Natural killer cell (primary cell): ENCODE measurements at regions not wholly inside any gene's neighbourhood (a gene's known extent, or its start where the extent isn't known, plus 50 kb on each side); places are given as distances from the start of the nearest gene placed in this dataset.

ENCODE experiments used
- ATAC-seq, 3 donors: fragments of 150-1000 bp in 2 of 3; fragments of 200-7000 bp in 1 of 3; cut with Tn5 transposase; 1 replicate in 1 of 3; 2 replicates in 2 of 3; pipeline ENCODE4 v1.10.0; 2021; ENCODE audit warnings: mild to moderate bottlenecking in 2 of 3, moderate library complexity in 2 of 3
- DNase-seq, 2 donors: peaks; one replicate each; pipeline versions ENCODE4 v3.0.0 to v3.0.0-alpha.2; 2013 to 2021; ENCODE audit warnings: mixed read lengths in 1 of 2
- H3K27ac ChIP-seq: one replicate; pipeline ENCODE4 v1.5.1; 2013; ENCODE audit warnings: mild to moderate bottlenecking, low read length
- H3K27me3 ChIP-seq: one replicate; pipeline ENCODE4 v1.6.1; 2013; ENCODE audit warnings: low read length; ENCODE audit not compliant: control insufficient read depth, insufficient read depth
- H3K36me3 ChIP-seq: one replicate; pipeline ENCODE4 v1.6.1; 2013; ENCODE audit warnings: low read length; ENCODE audit not compliant: control insufficient read depth, insufficient read depth
- H3K4me1 ChIP-seq: one replicate; pipeline ENCODE4 v1.6.1; 2013; ENCODE audit warnings: low read length; ENCODE audit not compliant: control insufficient read depth, insufficient read depth
- H3K4me3 ChIP-seq: one replicate; pipeline ENCODE4 v1.5.1; 2013; ENCODE audit warnings: low read length
- H3K9me3 ChIP-seq: one replicate; pipeline ENCODE4 v1.6.1; 2013; ENCODE audit warnings: low read length; ENCODE audit not compliant: control insufficient read depth, insufficient read depth
- H3K27ac Mint-ChIP-seq, 2 donors: one replicate each; pipeline ENCODE4 v1.8.0; 2022; ENCODE audit warnings: mild to moderate bottlenecking in 2 of 2, mixed read lengths in 2 of 2, moderate library complexity in 1 of 2
- H3K27me3 Mint-ChIP-seq, 2 donors: one replicate each; pipeline ENCODE4 v1.8.0; 2022; ENCODE audit warnings: low read depth in 2 of 2, mixed read lengths in 2 of 2
- H3K36me3 Mint-ChIP-seq: one replicate; pipeline ENCODE4 v1.8.0; 2022; ENCODE audit warnings: mixed read lengths
- H3K4me1 Mint-ChIP-seq, 2 donors: one replicate each; pipeline ENCODE4 v1.8.0; 2022; ENCODE audit warnings: mixed read lengths in 2 of 2
- H3K4me3 Mint-ChIP-seq: one replicate; pipeline ENCODE4 v1.8.0; 2022; ENCODE audit warnings: mild to moderate bottlenecking, moderate library complexity, mixed read lengths
- H3K9me3 Mint-ChIP-seq, 2 donors: one replicate each; pipeline ENCODE4 v1.8.0; 2022; ENCODE audit warnings: mixed read lengths in 2 of 2
- WGBS: methylation state at CpG from one replicate; pipeline ENCODE4 v1.1.7; 2013; ENCODE audit warnings: missing lambda C conversion rate; ENCODE audit not compliant: insufficient coverage; 5-methylcytosine and 5-hydroxymethylcytosine counted together
- intact Hi-C: fragments of 100-400 bp; cut with micrococcal nuclease; formaldehyde crosslinking; loops from one replicate; pipeline ENCODE4 v1.14.2; 2022
- TF ChIP-seq, protein P1 (sequence below): fragments of 200-600 bp; IDR thresholded peaks from one replicate; pipeline ENCODE4 v1.8.0; 2022; ENCODE audit warnings: antibody characterized with exemption

DNA sequence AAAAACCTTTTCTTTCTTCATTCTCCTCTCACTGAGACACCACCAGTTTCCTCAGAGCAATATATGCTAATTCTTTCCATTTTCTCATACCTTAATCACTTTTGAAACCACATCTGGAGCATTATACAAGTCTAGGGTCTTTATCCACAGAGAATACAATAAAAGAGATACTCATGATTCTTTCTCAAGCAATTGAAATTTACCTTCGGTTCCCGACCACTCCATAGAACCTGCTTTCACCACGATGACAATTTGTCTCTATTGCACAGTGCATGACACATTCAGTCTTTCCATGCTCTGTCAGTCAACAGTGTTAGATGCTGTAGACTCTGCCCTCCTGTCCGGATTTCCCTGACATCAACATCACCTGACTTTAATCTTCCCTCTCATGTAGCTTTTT, 409.3 kb upstream of the NWD2 start:
- WGBS = 63% methylated on average over 4 of the region's 4 CpGs
- DNase-seq (no peak), ATAC-seq (no peak)
- intact Hi-C loops = no loop called here
- Histone ChIP-seq H3K27ac (no peak overlapping the region), H3K27me3 (no peaks in the 10 kb centered on the region), H3K4me3 (no peak overlapping the region), H3K36me3 (no peaks in the 10 kb centered on the region), H3K9me3 (no peaks in the 10 kb centered on the region), H3K4me1 (no peaks in the 10 kb centered on the region)
- H3K4me1 Mint-ChIP-seq = no peaks in the 10 kb centered on the region
- peaks cover 0 to 10% of the 10 kb centered on the region in 2 donors for H3K9me3 Mint-ChIP-seq
- H3K36me3 Mint-ChIP-seq = no peaks in the 10 kb centered on the region
- H3K27me3 Mint-ChIP-seq = no peaks in the 10 kb centered on the region
- TF ChIP-seq, protein P1, sequence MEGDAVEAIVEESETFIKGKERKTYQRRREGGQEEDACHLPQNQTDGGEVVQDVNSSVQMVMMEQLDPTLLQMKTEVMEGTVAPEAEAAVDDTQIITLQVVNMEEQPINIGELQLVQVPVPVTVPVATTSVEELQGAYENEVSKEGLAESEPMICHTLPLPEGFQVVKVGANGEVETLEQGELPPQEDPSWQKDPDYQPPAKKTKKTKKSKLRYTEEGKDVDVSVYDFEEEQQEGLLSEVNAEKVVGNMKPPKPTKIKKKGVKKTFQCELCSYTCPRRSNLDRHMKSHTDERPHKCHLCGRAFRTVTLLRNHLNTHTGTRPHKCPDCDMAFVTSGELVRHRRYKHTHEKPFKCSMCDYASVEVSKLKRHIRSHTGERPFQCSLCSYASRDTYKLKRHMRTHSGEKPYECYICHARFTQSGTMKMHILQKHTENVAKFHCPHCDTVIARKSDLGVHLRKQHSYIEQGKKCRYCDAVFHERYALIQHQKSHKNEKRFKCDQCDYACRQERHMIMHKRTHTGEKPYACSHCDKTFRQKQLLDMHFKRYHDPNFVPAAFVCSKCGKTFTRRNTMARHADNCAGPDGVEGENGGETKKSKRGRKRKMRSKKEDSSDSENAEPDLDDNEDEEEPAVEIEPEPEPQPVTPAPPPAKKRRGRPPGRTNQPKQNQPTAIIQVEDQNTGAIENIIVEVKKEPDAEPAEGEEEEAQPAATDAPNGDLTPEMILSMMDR = no peak
- no peak overlapping the region for H3K4me3 Mint-ChIP-seq
- no peak overlapping the region for H3K27ac Mint-ChIP-seq

DNA sequence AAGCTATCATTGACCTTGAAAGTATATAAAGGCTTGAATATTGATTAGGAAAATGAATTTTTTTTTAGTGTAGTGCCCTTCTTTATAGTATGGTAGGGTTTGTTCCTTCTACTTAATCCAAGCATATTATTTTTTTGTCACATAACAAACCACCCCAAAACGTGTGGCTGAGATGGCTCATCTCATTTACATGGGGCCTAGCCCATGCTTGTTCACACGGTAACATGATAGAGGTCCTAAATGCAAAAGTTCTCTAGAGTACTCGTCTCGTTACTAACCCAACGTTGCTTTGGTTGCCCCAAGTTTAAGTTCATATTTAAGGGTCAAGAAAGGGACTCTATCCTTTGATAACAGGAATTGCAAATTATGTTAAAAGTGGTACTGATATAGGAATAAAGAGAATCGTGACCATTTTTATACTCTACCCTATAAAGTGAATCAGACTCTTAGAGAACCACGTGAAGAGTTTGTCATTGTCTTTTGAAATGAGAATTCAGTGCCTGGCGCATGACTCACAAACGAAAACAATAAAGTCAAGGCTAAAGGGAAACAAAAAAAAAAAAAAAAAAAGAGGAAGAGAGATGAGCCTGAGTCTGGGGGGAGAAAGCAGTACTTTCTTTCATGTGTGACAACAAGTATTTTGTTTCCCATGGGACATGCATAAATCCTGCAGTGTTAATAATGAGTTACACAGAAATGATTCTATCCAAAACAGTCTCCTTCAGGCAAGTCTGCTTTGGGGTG, 402.8 kb upstream of the NWD2 start:
- 76% methylated on average over 8 of the region's 9 CpGs for WGBS
- H3K27ac Mint-ChIP-seq = no peak overlapping the region

DNA sequence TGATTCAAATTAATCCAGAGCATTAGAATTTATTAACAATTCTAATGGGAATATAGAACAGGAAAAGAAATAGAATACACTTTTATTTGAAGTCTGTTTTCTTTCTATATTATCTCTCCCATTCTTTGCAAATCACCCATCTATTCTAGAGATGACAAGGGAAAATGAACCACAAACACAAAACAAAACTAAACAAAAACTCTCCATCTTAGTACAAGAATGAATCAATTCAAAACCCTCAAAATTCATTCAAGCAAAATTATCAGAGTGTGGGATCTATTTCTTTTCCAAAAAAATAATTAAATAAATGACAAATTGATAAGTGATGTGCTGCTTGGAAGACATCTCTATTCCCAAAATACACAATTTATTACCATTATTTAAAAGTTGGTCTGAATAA, 400.1 kb upstream of the NWD2 start:
- no peak for ATAC-seq
- Mint-ChIP-seq H3K27ac (no peak overlapping the region), H3K27me3 (no peaks in the 10 kb centered on the region), H3K4me3 (no peak overlapping the region), H3K36me3 (no peaks in the 10 kb centered on the region), H3K9me3 (peaks cover 9% of the 10 kb centered on the region in 2 donors), H3K4me1 (no peaks in the 10 kb centered on the region)
- intact Hi-C loops = no loop called here
- no peaks in the 10 kb centered on the region for H3K36me3 ChIP-seq
- TF ChIP-seq, protein P1 = no peak
- no peak for DNase-seq
- no peak overlapping the region for H3K4me3 ChIP-seq
- no peaks in the 10 kb centered on the region for H3K9me3 ChIP-seq
- no peaks in the 10 kb centered on the region for H3K4me1 ChIP-seq
- H3K27me3 ChIP-seq = no peaks in the 10 kb centered on the region
- no peak overlapping the region for H3K27ac ChIP-seq

More for the DNA sequence above, 402.8 kb upstream of the NWD2 start:
- H3K27me3 ChIP-seq = no peaks in the 10 kb centered on the region
- ATAC-seq = no peak
- Mint-ChIP-seq H3K4me3 (no peak overlapping the region), H3K4me1 (no peaks in the 10 kb centered on the region), H3K9me3 (peaks cover 9 to 12% of the 10 kb centered on the region in 2 donors), H3K36me3 (no peaks in the 10 kb centered on the region), H3K27me3 (no peaks in the 10 kb centered on the region)
- no peaks in the 10 kb centered on the region for H3K9me3 ChIP-seq
- no peak for DNase-seq
- H3K36me3 ChIP-seq = no peaks in the 10 kb centered on the region
- TF ChIP-seq, protein P1 = no peak
- no peaks in the 10 kb centered on the region for H3K4me1 ChIP-seq
- intact Hi-C loops = no loop called here
- no peak overlapping the region for H3K4me3 ChIP-seq
- H3K27ac ChIP-seq = no peak overlapping the region

GRCh38 chr4:36852856-36853255, 391.7 kb upstream of the NWD2 start:
- TF ChIP-seq, protein P1 = no peak
- Mint-ChIP-seq H3K27ac (no peak overlapping the region), H3K4me1 (no peaks in the 10 kb centered on the region), H3K4me3 (no peak overlapping the region), H3K36me3 (no peaks in the 10 kb centered on the region), H3K27me3 (no peaks in the 10 kb centered on the region), H3K9me3 (peaks cover 8% of the 10 kb centered on the region in 2 donors)
- 60% methylated on average over 4 of the region's 4 CpGs for WGBS
- ATAC-seq = no peak
- DNase-seq = no peak
- no peaks in the 10 kb centered on the region for H3K4me1 ChIP-seq
- no peaks in the 10 kb centered on the region for H3K27me3 ChIP-seq
- intact Hi-C loops = no loop called here
- no peaks in the 10 kb centered on the region for H3K9me3 ChIP-seq
- H3K27ac ChIP-seq = no peak overlapping the region
- H3K36me3 ChIP-seq = no peaks in the 10 kb centered on the region
- no peak overlapping the region for H3K4me3 ChIP-seq
